NCI-H2029 (cell line): ENCODE measurements at regions not wholly inside any gene's neighbourhood (a gene's known extent, or its start where the extent isn't known, plus 50 kb on each side); places are given as distances from the start of the nearest gene placed in this dataset.

Experiments
- DNase-seq: peaks from one replicate; lab custom pipeline; 2025; lab: John Stamatoyannopoulos, UW

- DNase-seq = no peak
Observed at GRCh38 chr2:20523073-20523798, 76.4 kb downstream of the RHOB start.

DNA sequence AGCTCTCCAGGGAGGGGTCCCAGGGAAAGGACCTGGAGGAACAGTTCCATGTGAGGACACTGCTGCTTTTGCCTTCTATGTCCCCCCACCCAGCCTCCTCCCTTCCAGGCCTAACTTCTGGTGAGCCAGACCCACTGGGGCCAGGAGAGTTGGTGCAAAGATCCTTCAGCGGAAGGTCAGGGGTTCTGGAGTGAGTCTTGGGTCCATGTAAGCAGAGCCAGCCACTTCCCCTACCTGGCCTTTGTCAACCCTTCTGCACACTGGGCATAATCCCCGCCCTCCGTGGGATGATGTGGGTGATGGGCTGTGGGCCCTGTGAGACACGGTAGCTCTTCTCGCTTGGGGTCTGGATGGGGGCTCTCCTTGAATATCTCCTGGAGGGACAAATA, 76.9 kb downstream of the RHOB start:
- DNase-seq = no peak

GRCh38 chr2:20524412-20525040, 77.7 kb downstream of the RHOB start:
- DNase-seq = no peak

GRCh38 chr2:20525041-20526035, 78.5 kb downstream of the RHOB start:
- no peak for DNase-seq

GRCh38 chr2:20526160-20526559, 79.3 kb downstream of the RHOB start:
- DNase-seq = no peak

DNA sequence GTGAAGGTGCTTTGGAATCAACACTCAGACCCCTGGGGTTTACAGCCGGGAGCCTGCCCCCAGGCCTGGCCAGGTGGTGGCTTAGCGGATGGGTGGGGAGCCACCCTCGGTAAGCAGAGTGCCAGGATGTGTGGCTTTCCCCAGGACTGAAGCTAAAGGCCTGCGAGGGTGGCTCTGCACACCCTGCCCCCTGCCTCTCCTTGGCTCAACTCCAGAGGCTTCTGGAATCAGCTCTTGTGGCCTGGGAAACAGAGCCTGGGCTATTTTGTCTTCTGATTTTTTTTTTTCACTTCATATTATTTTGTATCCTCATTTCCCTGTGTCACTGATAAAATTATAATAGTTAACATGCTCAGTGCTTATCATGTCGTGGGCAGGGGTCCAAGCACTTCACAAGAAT, 79.8 kb downstream of the RHOB start:
- DNase-seq = peak; percentile 23

- no peak for DNase-seq
Observed at GRCh38 chr2:20528713-20529112, 81.8 kb downstream of the RHOB start.

DNA sequence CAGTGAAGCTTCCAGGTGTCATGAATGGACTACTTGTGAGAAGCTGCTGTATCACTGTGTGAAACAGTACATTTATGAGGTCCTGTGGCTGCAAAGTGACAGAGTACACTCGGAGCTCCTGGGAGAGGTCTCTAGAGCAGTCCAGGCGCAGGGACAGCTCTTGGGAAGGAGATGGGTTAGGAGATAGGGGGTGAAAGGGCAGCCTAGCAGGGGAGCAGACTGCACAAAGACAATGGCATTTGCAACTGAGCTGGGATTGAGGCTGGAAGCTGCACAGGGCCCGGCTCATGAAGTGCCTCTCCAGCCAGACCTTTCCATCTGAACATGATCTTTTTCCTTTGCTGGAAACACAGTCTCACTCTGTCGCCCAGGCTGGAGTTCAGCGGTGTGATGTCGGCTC, 83.6 kb downstream of the RHOB start:
- no peak for DNase-seq

GRCh38 chr2:20531633-20532262, 84.9 kb downstream of the RHOB start:
- DNase-seq = no peak

- no peak for DNase-seq
Observed at GRCh38 chr2:20532634-20533437, 86.0 kb downstream of the RHOB start.

- no peak for DNase-seq
Observed at GRCh38 chr2:20533993-20534622, 87.2 kb downstream of the RHOB start.

GRCh38 chr2:20534913-20535801, 88.3 kb downstream of the RHOB start:
- no peak for DNase-seq

- no peak for DNase-seq
Observed at GRCh38 chr2:20536619-20537422, 89.9 kb downstream of the RHOB start.

GRCh38 chr2:20537423-20538307, 90.8 kb downstream of the RHOB start:
- DNase-seq = no peak

DNA sequence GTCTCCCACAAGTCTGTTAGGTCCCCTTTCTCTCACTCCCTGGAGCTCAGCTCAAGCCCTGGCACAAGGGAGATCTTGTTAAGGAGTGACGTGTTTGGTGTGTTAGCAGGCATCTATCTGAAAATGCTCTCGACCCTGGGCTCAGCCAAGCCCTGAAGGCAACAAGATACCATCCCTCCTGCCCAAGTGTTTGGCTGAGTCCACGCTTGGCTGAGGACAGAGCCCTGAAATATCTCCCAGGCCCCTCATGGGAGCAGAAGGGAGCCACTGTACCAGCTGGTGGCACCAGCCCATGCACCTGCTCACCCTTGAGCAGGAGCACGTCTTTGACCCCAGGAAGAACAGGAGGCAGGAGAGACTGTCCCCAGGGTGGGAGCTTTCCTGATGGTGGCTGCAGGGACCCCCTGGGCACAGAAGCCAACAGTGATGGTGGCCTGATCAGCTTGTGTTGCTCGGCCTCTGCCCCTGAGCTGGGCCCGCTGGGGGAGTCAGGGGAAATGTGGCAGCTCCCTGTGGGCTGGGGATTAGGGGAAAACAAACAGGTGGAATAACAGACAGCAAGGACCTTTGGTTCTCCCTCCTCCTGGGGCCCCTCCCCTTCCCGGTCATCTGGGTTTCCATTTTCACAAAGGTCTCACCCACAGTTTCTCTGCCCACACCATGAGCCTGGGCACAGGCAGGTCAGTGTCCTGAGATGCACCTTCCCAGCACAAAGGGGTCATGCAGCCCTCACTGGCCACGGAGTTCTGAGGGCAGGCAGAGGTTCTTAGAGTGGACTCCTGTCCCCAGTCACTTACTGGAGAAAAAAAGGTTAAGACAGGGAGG, 91.6 kb downstream of the RHOB start:
- DNase-seq = peak; percentile 22

- no peak for DNase-seq
Observed at GRCh38 chr2:20539133-20539719, 92.4 kb downstream of the RHOB start.
